ENCODE measurements at regions not wholly inside any gene's neighbourhood (a gene's known extent, or its start where the extent isn't known, plus 50 kb on each side); places are given as distances from the start of the nearest gene placed in this dataset.

GRCh38 chr12:62044450-62045135 is 215.6 kb upstream of the USP15 start:
- no peaks in the 10 kb centered on the region for H3K27me3 ChIP-seq (ENCODE audit: control insufficient read depth in 2 of 2, insufficient read depth in 2 of 2, low read length in 2 of 2)
- H3K4me1 ChIP-seq (ENCODE audit: control insufficient read depth in 1 of 2, insufficient read depth in 2 of 2, low read length in 2 of 2), result no peaks in the 10 kb centered on the region
- Mint-ChIP-seq H3K4me1 (no peaks in the 10 kb centered on the region), H3K27me3 (ENCODE audit: low read depth in 3 of 3) (no peaks in the 10 kb centered on the region), H3K4me3 (no peak overlapping the region), H3K9me3 (peaks cover 0 to 6% (median 2%) of the 10 kb centered on the region in 7 donors), H3K27ac (no peak overlapping the region), H3K36me3 (no peaks in the 10 kb centered on the region)
- H3K36me3 ChIP-seq (replicated peaks in 1 of 2; ENCODE audit: control insufficient read depth in 1 of 2, insufficient read depth in 2 of 2, low read length in 2 of 2), result no peaks in the 10 kb centered on the region
- no peaks in the 10 kb centered on the region for H3K9me3 ChIP-seq (replicated peaks in 1 of 2; ENCODE audit: control insufficient read depth in 1 of 2, insufficient read depth in 1 of 2, low read length in 2 of 2)
- DNase-seq, result no peak
- no peak overlapping the region for H3K4me2 ChIP-seq (replicated peaks; ENCODE audit: extremely low read depth, low read length, poor library complexity, severe bottlenecking)
- H3K9ac ChIP-seq (ENCODE audit: insufficient read depth, low read length, poor library complexity, severe bottlenecking), result no peak overlapping the region
- WGBS (ENCODE audit: insufficient coverage), result 96% methylated on average over 2 of the region's 5 CpGs
- H4K20me1 ChIP-seq (ENCODE audit: insufficient read depth, low read length), result no peaks in the 10 kb centered on the region
- H2AFZ ChIP-seq (ENCODE audit: insufficient read depth, low read depth, low read length, poor library complexity, severe bottlenecking), result no peak overlapping the region
- no peak overlapping the region for H3K27ac ChIP-seq (ENCODE audit: low read depth in 1 of 2, low read length in 2 of 2)
- H3K4me3 ChIP-seq (replicated peaks in 1 of 3; ENCODE audit: low read depth in 2 of 3, low read length in 3 of 3), result no peak overlapping the region
- no peak for TF ChIP-seq CTCF (IDR thresholded peaks at IDR 0.05)
- H3K79me2 ChIP-seq (ENCODE audit: insufficient read depth, low read length), result no peaks in the 10 kb centered on the region
- intact Hi-C loops (cut with micrococcal nuclease), result no loop called here

- no peaks in the 10 kb centered on the region for H3K36me3 Mint-ChIP-seq
- H4K20me1 ChIP-seq (ENCODE audit: insufficient read depth, low read length), result no peaks in the 10 kb centered on the region
- no peaks in the 10 kb centered on the region for H3K27me3 ChIP-seq (ENCODE audit: control insufficient read depth in 2 of 2, insufficient read depth in 2 of 2, low read length in 2 of 2)
- no peak for TF ChIP-seq CTCF (IDR thresholded peaks at IDR 0.05)
- DNase-seq, result no peak
- no peaks in the 10 kb centered on the region for H3K36me3 ChIP-seq (replicated peaks in 1 of 2; ENCODE audit: control insufficient read depth in 1 of 2, insufficient read depth in 2 of 2, low read length in 2 of 2)
- no peaks in the 10 kb centered on the region for H3K9me3 ChIP-seq (replicated peaks in 1 of 2; ENCODE audit: control insufficient read depth in 1 of 2, insufficient read depth in 1 of 2, low read length in 2 of 2)
- H3K9me3 Mint-ChIP-seq, result peaks cover 0 to 4% (median 2%) of the 10 kb centered on the region in 7 donors
- intact Hi-C loops (cut with micrococcal nuclease), result no loop called here
- no peak overlapping the region for H3K9ac ChIP-seq (ENCODE audit: insufficient read depth, low read length, poor library complexity, severe bottlenecking)
- no peak overlapping the region for H3K4me3 ChIP-seq (replicated peaks in 1 of 3; ENCODE audit: low read depth in 2 of 3, low read length in 3 of 3)
- no peaks in the 10 kb centered on the region for H3K79me2 ChIP-seq (ENCODE audit: insufficient read depth, low read length)
- no peak overlapping the region for H3K4me3 Mint-ChIP-seq
- H3K27ac ChIP-seq (ENCODE audit: low read depth in 1 of 2, low read length in 2 of 2), result no peak overlapping the region
- no peaks in the 10 kb centered on the region for H3K27me3 Mint-ChIP-seq (ENCODE audit: low read depth in 3 of 3)
- H3K4me2 ChIP-seq (replicated peaks; ENCODE audit: extremely low read depth, low read length, poor library complexity, severe bottlenecking), result no peak overlapping the region
- H3K4me1 ChIP-seq (ENCODE audit: control insufficient read depth in 1 of 2, insufficient read depth in 2 of 2, low read length in 2 of 2), result no peaks in the 10 kb centered on the region
- H2AFZ ChIP-seq (ENCODE audit: insufficient read depth, low read depth, low read length, poor library complexity, severe bottlenecking), result no peak overlapping the region
- no peaks in the 10 kb centered on the region for H3K4me1 Mint-ChIP-seq
- WGBS (ENCODE audit: insufficient coverage), result no CpG with 5 or more reads among the region's 2 CpGs
- no peak overlapping the region for H3K27ac Mint-ChIP-seq
Measured at GRCh38 chr12:62045211-62045610, 215.0 kb upstream of the USP15 start.

Data from CD14-positive monocyte (primary cell).